LNCAP (cell line): ENCODE measurements at regions not wholly inside any gene's neighbourhood (a gene's known extent, or its start where the extent isn't known, plus 50 kb on each side); places are given as distances from the start of the nearest gene placed in this dataset.

Source experiments
- CTCF ChIP-seq: fragments of 450-650 bp; IDR thresholded peaks from 2 replicates; pipeline ENCODE4 v1.5.1; 2017; ENCODE audit warnings: mild to moderate bottlenecking

GRCh38 chr2:144570566-144570965 lies 50.6 kb upstream of the ZEB2 start:
- TF ChIP-seq CTCF = no peak
